Adrenal gland (tissue), 9 donors: ENCODE measurements at regions not wholly inside any gene's neighbourhood (a gene's known extent, or its start where the extent isn't known, plus 50 kb on each side); places are given as distances from the start of the nearest gene placed in this dataset.

Source experiments
- DNase-seq, 7 donors: peaks; one replicate each; pipeline ENCODE4 v3.0.0-alpha.2; 2019 to 2020
- H3K27ac ChIP-seq, 5 donors: fragments of 200-600 bp; sonication (generic) in 4 of 5; 1 replicate in 3 of 5; 2 replicates in 2 of 5; pipeline versions ENCODE4 v1.5.1 to v1.8.0; 2016 to 2020; ENCODE audit warnings: mild to moderate bottlenecking in 1 of 5
- H3K27me3 ChIP-seq: fragments of 200-600 bp; 2 replicates; pipeline ENCODE4 v1.8.0; 2021
- H3K36me3 ChIP-seq, 2 donors: fragments of 200-600 bp; replicated peaks in 1 of 2; 1 replicate in 1 of 2; 2 replicates in 1 of 2; pipeline versions ENCODE4 v1.5.1 to v1.8.0; 2018 to 2022
- H3K4me1 ChIP-seq, 2 donors: fragments of 200-600 bp; replicated peaks in 1 of 2; 1 replicate in 1 of 2; 2 replicates in 1 of 2; pipeline versions ENCODE4 v1.5.1 to v1.8.0; 2018 to 2021
- H3K4me3 ChIP-seq, 4 donors: fragments of 200-600 bp; sonication (generic) in 3 of 4; one replicate each; pipeline ENCODE4 v1.5.1; 2016 to 2018
- H3K9me3 ChIP-seq, 3 donors: fragments of 200-600 bp; sonication (generic) in 1 of 3; replicated peaks in 1 of 3; 1 replicate in 2 of 3; 2 replicates in 1 of 3; pipeline versions ENCODE4 v1.5.1 to v1.8.0; 2016 to 2021
- POLR2A ChIP-seq, 2 donors: fragments of 450-650 bp; IDR thresholded peaks; one replicate each; pipeline ENCODE4 v1.6.1; 2017; ENCODE audit warnings: antibody characterized with exemption in 2 of 2, mild to moderate bottlenecking in 2 of 2, moderate library complexity in 1 of 2
- WGBS, 4 donors: extraction: QIAGEN DNeasy Blood & Tissue Kit in 2 of 4; methylation state at CpG; one replicate each; pipeline versions ENCODE4 v1.1.5 to v1.1.7; 2013 to 2017; 5-methylcytosine and 5-hydroxymethylcytosine counted together
- intact Hi-C, 2 donors: fragments of 100-400 bp; cut with DNase I; formaldehyde crosslinking; loops; one replicate each; pipeline versions ENCODE4 v1.14.1 to v1.15.0; 2022 to 2023
- TF ChIP-seq, protein P1 (sequence below), 6 experiments: fragments of 450-650 bp in 4 of 6; fragments of 200-600 bp in 2 of 6; sonication (generic) in 1 of 6; IDR thresholded peaks; 1 replicate in 5 of 6; 2 replicates in 1 of 6; pipeline versions ENCODE4 v1.5.1 to v1.8.0; 2016 to 2021; ENCODE audit warnings: antibody characterized with exemption in 6 of 6, mild to moderate bottlenecking in 2 of 6, moderate library complexity in 1 of 6
- donor health status: healthy with polysubstance abuse.
- donor health status: Bipolar disorder and iron deficiency.
- donor health status: DM: yes; HTN: yes; CAD: no.
- donor health status: DM: no; HTN: no; CAD: no.
- donor health status: DM: no; HTN: no; CAD: no.

- no peak for DNase-seq
- TF ChIP-seq, protein P1, sequence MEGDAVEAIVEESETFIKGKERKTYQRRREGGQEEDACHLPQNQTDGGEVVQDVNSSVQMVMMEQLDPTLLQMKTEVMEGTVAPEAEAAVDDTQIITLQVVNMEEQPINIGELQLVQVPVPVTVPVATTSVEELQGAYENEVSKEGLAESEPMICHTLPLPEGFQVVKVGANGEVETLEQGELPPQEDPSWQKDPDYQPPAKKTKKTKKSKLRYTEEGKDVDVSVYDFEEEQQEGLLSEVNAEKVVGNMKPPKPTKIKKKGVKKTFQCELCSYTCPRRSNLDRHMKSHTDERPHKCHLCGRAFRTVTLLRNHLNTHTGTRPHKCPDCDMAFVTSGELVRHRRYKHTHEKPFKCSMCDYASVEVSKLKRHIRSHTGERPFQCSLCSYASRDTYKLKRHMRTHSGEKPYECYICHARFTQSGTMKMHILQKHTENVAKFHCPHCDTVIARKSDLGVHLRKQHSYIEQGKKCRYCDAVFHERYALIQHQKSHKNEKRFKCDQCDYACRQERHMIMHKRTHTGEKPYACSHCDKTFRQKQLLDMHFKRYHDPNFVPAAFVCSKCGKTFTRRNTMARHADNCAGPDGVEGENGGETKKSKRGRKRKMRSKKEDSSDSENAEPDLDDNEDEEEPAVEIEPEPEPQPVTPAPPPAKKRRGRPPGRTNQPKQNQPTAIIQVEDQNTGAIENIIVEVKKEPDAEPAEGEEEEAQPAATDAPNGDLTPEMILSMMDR (IDR thresholded peaks at IDR 0.05) = no peak
- TF ChIP-seq POLR2A (IDR thresholded peaks at IDR 0.05) = no peak
- Histone ChIP-seq H3K36me3 (no peaks in the 10 kb centered on the region), H3K9me3 (no peaks in the 10 kb centered on the region), H3K4me3 (no peak overlapping the region), H3K4me1 (peaks cover 0 to 7% of the 10 kb centered on the region in 2 donors), H3K27ac (no peak overlapping the region), H3K27me3 (no peaks in the 10 kb centered on the region)
- intact Hi-C loops = no loop called here
- 57 to 71% (median 64%) methylated on average over 3 of the region's 3 CpGs for WGBS, 4 donors
Observed at GRCh38 chr4:180622254-180622653, 1620.9 kb upstream of the TENM3 start.

DNA sequence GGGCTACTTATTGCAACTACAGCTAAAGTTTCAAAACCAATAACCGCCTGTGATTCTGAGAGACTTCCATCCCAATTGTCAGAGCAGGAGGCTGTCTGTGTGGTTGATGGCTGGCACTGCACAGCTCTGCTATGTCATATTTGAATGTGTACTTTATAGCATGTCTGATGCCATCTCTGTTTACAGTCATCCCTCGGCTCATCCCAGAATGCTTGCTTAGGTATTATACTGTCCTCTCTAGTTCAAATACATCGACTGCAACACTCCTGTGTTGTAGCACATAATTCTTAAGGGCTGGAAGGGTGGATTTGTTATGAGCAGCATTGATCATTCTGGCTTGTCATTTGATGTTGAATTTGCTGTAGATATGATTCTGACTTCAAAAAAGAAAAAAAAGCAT, 1617.5 kb upstream of the TENM3 start:
- no peak for DNase-seq
- H3K27me3 ChIP-seq = no peaks in the 10 kb centered on the region
- no peaks in the 10 kb centered on the region for H3K9me3 ChIP-seq
- TF ChIP-seq, protein P1 (IDR thresholded peaks at IDR 0.05) = no peak
- no peak for TF ChIP-seq POLR2A (IDR thresholded peaks at IDR 0.05)
- H3K36me3 ChIP-seq = no peaks in the 10 kb centered on the region
- no peak overlapping the region for H3K4me3 ChIP-seq
- peaks cover 0 to 7% of the 10 kb centered on the region in 2 donors for H3K4me1 ChIP-seq
- intact Hi-C loops = no loop called here
- H3K27ac ChIP-seq = no peak overlapping the region
- WGBS, 4 donors = 81 to 87% (median 83%) methylated on average over 3 of the region's 3 CpGs

DNA sequence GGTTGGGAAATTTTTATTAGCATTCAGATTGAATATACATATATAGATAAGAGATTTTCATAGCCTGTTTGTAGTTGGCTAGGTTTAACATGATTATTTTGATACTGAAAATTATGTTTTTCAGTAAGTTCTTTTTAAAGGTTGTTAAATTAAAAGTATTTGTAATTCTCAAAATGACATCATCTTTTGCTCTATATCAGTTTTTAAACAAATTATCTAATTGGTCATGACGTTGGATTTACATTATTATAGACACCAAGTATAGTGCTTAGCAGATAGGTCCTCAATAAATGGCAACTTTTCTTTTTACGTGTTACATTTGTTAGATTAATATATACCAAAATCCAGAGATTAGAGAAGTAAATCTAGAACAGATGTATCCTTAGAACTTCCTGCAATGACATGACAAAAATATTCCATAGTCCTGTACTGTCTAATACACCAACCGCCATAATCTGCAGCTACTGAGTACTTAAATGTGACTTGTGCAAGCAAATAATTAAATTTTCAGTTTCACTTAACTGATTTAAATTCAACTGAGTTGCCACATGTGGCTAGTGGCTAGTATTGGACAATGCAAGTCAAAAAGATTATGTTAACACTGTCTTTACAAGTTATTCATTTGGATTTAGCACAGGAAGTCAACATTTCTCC, 1613.1 kb upstream of the TENM3 start:
- WGBS, 4 donors = 66 to 81% (median 74%) methylated on average over 3 of the region's 3 CpGs
- H3K27me3 ChIP-seq = no peaks in the 10 kb centered on the region
- TF ChIP-seq, protein P1 (IDR thresholded peaks at IDR 0.05) = no peak
- TF ChIP-seq POLR2A (IDR thresholded peaks at IDR 0.05) = no peak
- H3K9me3 ChIP-seq = no peaks in the 10 kb centered on the region
- intact Hi-C loops = no loop called here
- no peak overlapping the region for H3K27ac ChIP-seq
- no peak for DNase-seq
- H3K4me1 ChIP-seq = peaks cover 0 to under 1% of the 10 kb centered on the region in 2 donors
- H3K4me3 ChIP-seq = no peak overlapping the region
- no peaks in the 10 kb centered on the region for H3K36me3 ChIP-seq

GRCh38 chr4:180634306-180634705, 1608.9 kb upstream of the TENM3 start:
- 48 to 59% (median 50%) methylated on average over 1 of the region's 1 CpG for WGBS, 4 donors

GRCh38 chr4:180635281-180635680, 1607.9 kb upstream of the TENM3 start:
- no peaks in the 10 kb centered on the region for H3K27me3 ChIP-seq
- intact Hi-C loops = no loop called here
- no peaks in the 10 kb centered on the region for H3K9me3 ChIP-seq
- peak overlapping the region in 1 of 5 donors; percentile 56 for H3K27ac ChIP-seq
- H3K4me1 ChIP-seq = peaks cover 0 to 20% of the 10 kb centered on the region in 2 donors
- H3K36me3 ChIP-seq = no peaks in the 10 kb centered on the region
- H3K4me3 ChIP-seq = no peak overlapping the region
- DNase-seq = peak in 6 of 7 donors; percentile 56 to 70 (median 65)
- WGBS, 4 donors = 26 to 55% (median 48%) methylated on average over 8 of the region's 8 CpGs
- TF ChIP-seq POLR2A (IDR thresholded peaks at IDR 0.05) = no peak
- TF ChIP-seq, protein P1 (IDR thresholded peaks at IDR 0.05) = no peak

More at GRCh38 chr4:180634306-180634705, 1608.9 kb upstream of the TENM3 start:
- H3K4me3 ChIP-seq = no peak overlapping the region
- H3K9me3 ChIP-seq = no peaks in the 10 kb centered on the region
- no peak for TF ChIP-seq POLR2A (IDR thresholded peaks at IDR 0.05)
- DNase-seq = no peak
- no peak overlapping the region for H3K27ac ChIP-seq
- no peaks in the 10 kb centered on the region for H3K36me3 ChIP-seq
- no peaks in the 10 kb centered on the region for H3K27me3 ChIP-seq
- peaks cover 0 to 20% of the 10 kb centered on the region in 2 donors for H3K4me1 ChIP-seq
- intact Hi-C loops = no loop called here
